Natural killer cell (primary cell): ENCODE measurements at regions not wholly inside any gene's neighbourhood (a gene's known extent, or its start where the extent isn't known, plus 50 kb on each side); places are given as distances from the start of the nearest gene placed in this dataset.

Source experiments
- ATAC-seq, 3 donors: fragments of 150-1000 bp in 2 of 3; fragments of 200-7000 bp in 1 of 3; cut with Tn5 transposase; 1 replicate in 1 of 3; 2 replicates in 2 of 3; pipeline ENCODE4 v1.10.0; 2021; ENCODE audit warnings: mild to moderate bottlenecking in 2 of 3, moderate library complexity in 2 of 3
- DNase-seq, 2 donors: peaks; one replicate each; pipeline versions ENCODE4 v3.0.0 to v3.0.0-alpha.2; 2013 to 2021; ENCODE audit warnings: mixed read lengths in 1 of 2
- H3K27ac ChIP-seq: one replicate; pipeline ENCODE4 v1.5.1; 2013; ENCODE audit warnings: mild to moderate bottlenecking, low read length
- H3K27me3 ChIP-seq: one replicate; pipeline ENCODE4 v1.6.1; 2013; ENCODE audit warnings: low read length; ENCODE audit not compliant: control insufficient read depth, insufficient read depth
- H3K36me3 ChIP-seq: one replicate; pipeline ENCODE4 v1.6.1; 2013; ENCODE audit warnings: low read length; ENCODE audit not compliant: control insufficient read depth, insufficient read depth
- H3K4me1 ChIP-seq: one replicate; pipeline ENCODE4 v1.6.1; 2013; ENCODE audit warnings: low read length; ENCODE audit not compliant: control insufficient read depth, insufficient read depth
- H3K4me3 ChIP-seq: one replicate; pipeline ENCODE4 v1.5.1; 2013; ENCODE audit warnings: low read length
- H3K9me3 ChIP-seq: one replicate; pipeline ENCODE4 v1.6.1; 2013; ENCODE audit warnings: low read length; ENCODE audit not compliant: control insufficient read depth, insufficient read depth
- H3K27ac Mint-ChIP-seq, 2 donors: one replicate each; pipeline ENCODE4 v1.8.0; 2022; ENCODE audit warnings: mild to moderate bottlenecking in 2 of 2, mixed read lengths in 2 of 2, moderate library complexity in 1 of 2
- H3K27me3 Mint-ChIP-seq, 2 donors: one replicate each; pipeline ENCODE4 v1.8.0; 2022; ENCODE audit warnings: low read depth in 2 of 2, mixed read lengths in 2 of 2
- H3K36me3 Mint-ChIP-seq: one replicate; pipeline ENCODE4 v1.8.0; 2022; ENCODE audit warnings: mixed read lengths
- H3K4me1 Mint-ChIP-seq, 2 donors: one replicate each; pipeline ENCODE4 v1.8.0; 2022; ENCODE audit warnings: mixed read lengths in 2 of 2
- H3K4me3 Mint-ChIP-seq: one replicate; pipeline ENCODE4 v1.8.0; 2022; ENCODE audit warnings: mild to moderate bottlenecking, moderate library complexity, mixed read lengths
- H3K9me3 Mint-ChIP-seq, 2 donors: one replicate each; pipeline ENCODE4 v1.8.0; 2022; ENCODE audit warnings: mixed read lengths in 2 of 2
- CTCF ChIP-seq: fragments of 200-600 bp; IDR thresholded peaks from one replicate; pipeline ENCODE4 v1.8.0; 2022; ENCODE audit warnings: antibody characterized with exemption
- WGBS: methylation state at CpG from one replicate; pipeline ENCODE4 v1.1.7; 2013; ENCODE audit warnings: missing lambda C conversion rate; ENCODE audit not compliant: insufficient coverage; 5-methylcytosine and 5-hydroxymethylcytosine counted together
- intact Hi-C: fragments of 100-400 bp; cut with micrococcal nuclease; formaldehyde crosslinking; loops from one replicate; pipeline ENCODE4 v1.14.2; 2022

- H3K9me3 Mint-ChIP-seq, result no peaks in the 10 kb centered on the region
These were observed 95.9 kb downstream of the SINHCAF start for GRCh38 chr12:31230004-31230403.

More at GRCh38 chr12:31230004-31230403, 95.9 kb downstream of the SINHCAF start:
- Histone ChIP-seq H3K27ac (no peak overlapping the region), H3K4me1 (no peaks in the 10 kb centered on the region), H3K36me3 (no peaks in the 10 kb centered on the region), H3K4me3 (no peak overlapping the region), H3K27me3 (no peaks in the 10 kb centered on the region), H3K9me3 (no peaks in the 10 kb centered on the region)
- Mint-ChIP-seq H3K27ac (no peak overlapping the region), H3K4me3 (no peak overlapping the region), H3K4me1 (no peaks in the 10 kb centered on the region), H3K36me3 (no peaks in the 10 kb centered on the region), H3K27me3 (peaks cover 0 to 6% of the 10 kb centered on the region in 2 donors)
- WGBS, result 92% methylated on average over 4 of the region's 5 CpGs
- ATAC-seq (no peak), DNase-seq (no peak)
- no peak for TF ChIP-seq CTCF
- intact Hi-C loops, result loop anchor here (10.0 kb wide), 1 partner anchor 385 kb away; no protein-coding TSS in a partner anchor
